Suprapubic skin (tissue), 4 donors: ENCODE measurements at regions not wholly inside any gene's neighbourhood (a gene's known extent, or its start where the extent isn't known, plus 50 kb on each side); places are given as distances from the start of the nearest gene placed in this dataset.

ENCODE experiments used
- CTCF ChIP-seq, 2 donors: fragments of 200-600 bp in 1 of 2; fragments of 450-650 bp in 1 of 2; sonication (generic) in 1 of 2; IDR thresholded peaks; one replicate each; pipeline ENCODE4 v1.5.1; 2016 to 2019; ENCODE audit warnings: antibody characterized with exemption in 2 of 2, mild to moderate bottlenecking in 1 of 2, moderate library complexity in 1 of 2
- EP300 ChIP-seq: sonication (generic); formaldehyde crosslinking; IDR thresholded peaks from one replicate; pipeline ENCODE4 v1.6.1; 2017; ENCODE audit warnings: antibody characterized with exemption
- POLR2A ChIP-seq, 2 donors: fragments of 450-650 bp; IDR thresholded peaks; one replicate each; pipeline ENCODE4 v1.6.1; 2017; ENCODE audit warnings: antibody characterized with exemption in 2 of 2, mild to moderate bottlenecking in 2 of 2, moderate library complexity in 2 of 2
- POLR2AphosphoS5 ChIP-seq, 3 donors: sonication (generic); formaldehyde crosslinking; IDR thresholded peaks; one replicate each; pipeline ENCODE4 v1.6.1; 2017; ENCODE audit warnings: antibody characterized with exemption in 3 of 3

GRCh38 chr11:81602508-81602907, 1131.2 kb downstream of the FAM181B start:
- TF ChIP-seq CTCF (IDR thresholded peaks at IDR 0.05): no peak
- TF ChIP-seq EP300: no peak
- TF ChIP-seq POLR2A (IDR thresholded peaks at IDR 0.05): no peak
- no peak for TF ChIP-seq POLR2AphosphoS5 (IDR thresholded peaks at IDR 0.05)
